ENCODE measurements at regions not wholly inside any gene's neighbourhood (a gene's known extent, or its start where the extent isn't known, plus 50 kb on each side); places are given as distances from the start of the nearest gene placed in this dataset.

- POLR2A ChIA-PET, result no interaction called here
- intact Hi-C loops (cut with micrococcal nuclease), result no loop called here
These were observed 193.9 kb downstream of the LARP7 start for GRCh38 chr4:112830753-112831386.

DNA sequence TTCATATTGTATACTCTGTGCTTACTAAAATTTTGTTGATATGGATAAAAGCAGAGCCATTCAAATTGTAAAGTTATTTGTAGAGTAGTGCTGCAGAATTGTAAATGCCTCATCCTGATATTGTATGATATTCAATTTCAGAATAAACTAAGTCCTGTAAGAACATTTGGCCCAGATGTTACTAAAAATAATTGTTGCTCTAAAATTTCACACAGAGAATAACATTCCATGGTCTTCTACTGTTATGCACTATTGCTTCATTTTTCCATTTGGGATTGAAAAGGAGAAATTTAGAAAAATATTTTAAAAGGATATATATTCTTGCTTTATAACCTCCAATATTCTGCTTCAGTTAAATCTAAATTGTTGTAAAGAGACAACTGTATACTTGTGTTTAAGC, 195.6 kb downstream of the LARP7 start:
- Mint-ChIP-seq H3K4me1 (no peaks in the 10 kb centered on the region), H3K27me3 (no peaks in the 10 kb centered on the region), H3K27ac (no peak overlapping the region), H3K9me3 (ENCODE audit: insufficient read depth) (peaks cover 8% of the 10 kb centered on the region), H3K4me3 (no peak overlapping the region)
- no peak overlapping the region for H3K4me2 ChIP-seq (replicated peaks; ENCODE audit: low read depth, low read length, poor library complexity, severe bottlenecking)
- no peak overlapping the region for H2AFZ ChIP-seq (ENCODE audit: insufficient read depth, low read depth, low read length, poor library complexity, severe bottlenecking)
- TF ChIP-seq EZH2 (IDR thresholded peaks at IDR 0.05; ENCODE audit: borderline replicate concordance, insufficient read depth, low read depth, low read length, poor library complexity, severe bottlenecking), result no peak
- TF ChIP-seq, protein P1, sequence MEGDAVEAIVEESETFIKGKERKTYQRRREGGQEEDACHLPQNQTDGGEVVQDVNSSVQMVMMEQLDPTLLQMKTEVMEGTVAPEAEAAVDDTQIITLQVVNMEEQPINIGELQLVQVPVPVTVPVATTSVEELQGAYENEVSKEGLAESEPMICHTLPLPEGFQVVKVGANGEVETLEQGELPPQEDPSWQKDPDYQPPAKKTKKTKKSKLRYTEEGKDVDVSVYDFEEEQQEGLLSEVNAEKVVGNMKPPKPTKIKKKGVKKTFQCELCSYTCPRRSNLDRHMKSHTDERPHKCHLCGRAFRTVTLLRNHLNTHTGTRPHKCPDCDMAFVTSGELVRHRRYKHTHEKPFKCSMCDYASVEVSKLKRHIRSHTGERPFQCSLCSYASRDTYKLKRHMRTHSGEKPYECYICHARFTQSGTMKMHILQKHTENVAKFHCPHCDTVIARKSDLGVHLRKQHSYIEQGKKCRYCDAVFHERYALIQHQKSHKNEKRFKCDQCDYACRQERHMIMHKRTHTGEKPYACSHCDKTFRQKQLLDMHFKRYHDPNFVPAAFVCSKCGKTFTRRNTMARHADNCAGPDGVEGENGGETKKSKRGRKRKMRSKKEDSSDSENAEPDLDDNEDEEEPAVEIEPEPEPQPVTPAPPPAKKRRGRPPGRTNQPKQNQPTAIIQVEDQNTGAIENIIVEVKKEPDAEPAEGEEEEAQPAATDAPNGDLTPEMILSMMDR (IDR thresholded peaks at IDR 0.05), result no peak
- ChIA-PET POLR2A (no interaction called here), CTCF (no interaction called here)
- H3K27me3 ChIP-seq (replicated peaks in 1 of 4; ENCODE audit: control extremely low read depth in 1 of 4, control insufficient read depth in 3 of 4, insufficient read depth in 4 of 4, low read length in 3 of 4), result no peaks in the 10 kb centered on the region
- DNase-seq (no peak), ATAC-seq (ENCODE audit: low read depth) (no peak)
- no peaks in the 10 kb centered on the region for H4K20me1 ChIP-seq (ENCODE audit: control insufficient read depth, insufficient read depth, low read length, poor library complexity, severe bottlenecking)
- no peaks in the 10 kb centered on the region for H3K79me2 ChIP-seq (ENCODE audit: control insufficient read depth, insufficient read depth, low read length)
- H3K9ac ChIP-seq (ENCODE audit: low read length), result no peak overlapping the region
- H3K36me3 ChIP-seq (replicated peaks in 1 of 2; ENCODE audit: control extremely low read depth in 1 of 2, control insufficient read depth in 1 of 2, extremely low read depth in 1 of 2, insufficient read depth in 2 of 2, low read length in 1 of 2), result no peaks in the 10 kb centered on the region
- intact Hi-C loops (cut with micrococcal nuclease), result no loop called here
- H3K9me3 ChIP-seq (ENCODE audit: control extremely low read depth in 1 of 3, control insufficient read depth in 2 of 3, insufficient read depth in 1 of 3, low read length in 2 of 3), result peaks cover 0 to 15% (median 0%) of the 10 kb centered on the region in 3 donors
- no peaks in the 10 kb centered on the region for H3K4me1 ChIP-seq (ENCODE audit: control insufficient read depth in 2 of 2, insufficient read depth in 2 of 2, low read length in 2 of 2)
- no peak overlapping the region for H3K27ac ChIP-seq (ENCODE audit: low read length in 2 of 2)
- no peak overlapping the region for H3K4me3 ChIP-seq (ENCODE audit: control extremely low read depth in 1 of 5, extremely low read depth in 1 of 5, insufficient read depth in 1 of 5, low read depth in 2 of 5, low read length in 4 of 5)

More at GRCh38 chr4:112830753-112831386, 193.9 kb downstream of the LARP7 start:
- ATAC-seq (ENCODE audit: low read depth), result no peak
- H3K4me1 ChIP-seq (ENCODE audit: control insufficient read depth in 2 of 2, insufficient read depth in 2 of 2, low read length in 2 of 2), result no peaks in the 10 kb centered on the region
- no peak overlapping the region for H3K4me2 ChIP-seq (replicated peaks; ENCODE audit: low read depth, low read length, poor library complexity, severe bottlenecking)
- H3K79me2 ChIP-seq (ENCODE audit: control insufficient read depth, insufficient read depth, low read length), result no peaks in the 10 kb centered on the region
- 96% methylated on average over 18 of the region's 23 CpGs for WGBS (ENCODE audit: insufficient coverage)
- no peak overlapping the region for H3K27ac Mint-ChIP-seq
- no peaks in the 10 kb centered on the region for H4K20me1 ChIP-seq (ENCODE audit: control insufficient read depth, insufficient read depth, low read length, poor library complexity, severe bottlenecking)
- no peaks in the 10 kb centered on the region for H3K27me3 Mint-ChIP-seq
- no peak overlapping the region for H2AFZ ChIP-seq (ENCODE audit: insufficient read depth, low read depth, low read length, poor library complexity, severe bottlenecking)
- DNase-seq, result no peak
- TF ChIP-seq, protein P1 (IDR thresholded peaks at IDR 0.05), result no peak
- TF ChIP-seq EZH2 (IDR thresholded peaks at IDR 0.05; ENCODE audit: borderline replicate concordance, insufficient read depth, low read depth, low read length, poor library complexity, severe bottlenecking), result no peak
- peaks cover 5% of the 10 kb centered on the region for H3K9me3 Mint-ChIP-seq (ENCODE audit: insufficient read depth)
- H3K4me3 ChIP-seq (ENCODE audit: control extremely low read depth in 1 of 5, extremely low read depth in 1 of 5, insufficient read depth in 1 of 5, low read depth in 2 of 5, low read length in 4 of 5), result no peak overlapping the region
- no peaks in the 10 kb centered on the region for H3K36me3 ChIP-seq (replicated peaks in 1 of 2; ENCODE audit: control extremely low read depth in 1 of 2, control insufficient read depth in 1 of 2, extremely low read depth in 1 of 2, insufficient read depth in 2 of 2, low read length in 1 of 2)
- no peak overlapping the region for H3K9ac ChIP-seq (ENCODE audit: low read length)
- H3K4me3 Mint-ChIP-seq, result no peak overlapping the region
- H3K9me3 ChIP-seq (ENCODE audit: control extremely low read depth in 1 of 3, control insufficient read depth in 2 of 3, insufficient read depth in 1 of 3, low read length in 2 of 3), result peaks cover 0 to 8% (median 0%) of the 10 kb centered on the region in 3 donors
- CTCF ChIA-PET, result no interaction called here
- no peak overlapping the region for H3K27ac ChIP-seq (ENCODE audit: low read length in 2 of 2)
- H3K27me3 ChIP-seq (replicated peaks in 1 of 4; ENCODE audit: control extremely low read depth in 1 of 4, control insufficient read depth in 3 of 4, insufficient read depth in 4 of 4, low read length in 3 of 4), result no peaks in the 10 kb centered on the region
- no peaks in the 10 kb centered on the region for H3K4me1 Mint-ChIP-seq

All from B cell (primary cell).